BLaER1 (cell line): ENCODE measurements at regions not wholly inside any gene's neighbourhood (a gene's known extent, or its start where the extent isn't known, plus 50 kb on each side); places are given as distances from the start of the nearest gene placed in this dataset.

Source experiments
- H3K27ac ChIP-seq: shearing (Covaris generic); formaldehyde crosslinking; 2 replicates; pipeline ENCODE4 v1.8.1; 2022
- H3K27me3 ChIP-seq: shearing (Covaris generic); formaldehyde crosslinking; 2 replicates; pipeline ENCODE4 v1.8.1; 2022
- H3K36me3 ChIP-seq: shearing (Covaris generic); formaldehyde crosslinking; 2 replicates; pipeline ENCODE4 v1.8.1; 2022
- H3K4me1 ChIP-seq: shearing (Covaris generic); formaldehyde crosslinking; 2 replicates; pipeline ENCODE4 v1.8.1; 2022
- H3K4me2 ChIP-seq: shearing (Covaris generic); formaldehyde crosslinking; 2 replicates; pipeline ENCODE4 v1.8.1; 2022
- H3K4me3 ChIP-seq: shearing (Covaris generic); formaldehyde crosslinking; 2 replicates; pipeline ENCODE4 v1.8.1; 2022
- H3K9ac ChIP-seq: shearing (Covaris generic); formaldehyde crosslinking; 2 replicates; pipeline ENCODE4 v1.8.1; 2022
- H3K9me3 ChIP-seq: shearing (Covaris generic); formaldehyde crosslinking; 2 replicates; pipeline ENCODE4 v1.8.1; 2022
- H4K20me1 ChIP-seq: shearing (Covaris generic); formaldehyde crosslinking; 2 replicates; pipeline ENCODE4 v1.8.1; 2022
- Cebpa-rat ChIP-seq: shearing (Covaris generic); IDR thresholded peaks from 2 replicates; pipeline ENCODE4 v1.8.1; 2022

DNA sequence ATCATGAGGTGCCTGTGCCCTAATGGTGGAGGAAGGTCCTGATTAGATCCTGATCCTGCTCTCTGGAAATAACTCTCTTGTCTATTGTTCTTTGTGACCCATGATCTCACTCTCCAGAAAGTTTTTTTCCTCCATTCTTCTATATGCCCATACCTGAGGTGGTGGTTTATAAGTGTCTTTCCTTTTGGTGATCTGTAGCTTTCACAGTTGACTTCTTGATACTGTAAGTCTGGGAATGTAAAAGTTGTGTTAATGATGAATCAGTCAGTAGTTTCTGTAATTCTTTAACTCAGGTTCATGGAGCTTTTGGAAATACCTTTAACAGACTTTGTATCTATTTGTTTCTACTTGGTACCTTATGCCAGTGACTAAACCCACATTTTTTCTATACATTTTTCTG, 444.0 kb upstream of the FLRT2 start:
- Histone ChIP-seq H3K4me1 (no peaks in the 10 kb centered on the region), H3K9me3 (no peaks in the 10 kb centered on the region)
- no peak for TF ChIP-seq Cebpa-rat

DNA sequence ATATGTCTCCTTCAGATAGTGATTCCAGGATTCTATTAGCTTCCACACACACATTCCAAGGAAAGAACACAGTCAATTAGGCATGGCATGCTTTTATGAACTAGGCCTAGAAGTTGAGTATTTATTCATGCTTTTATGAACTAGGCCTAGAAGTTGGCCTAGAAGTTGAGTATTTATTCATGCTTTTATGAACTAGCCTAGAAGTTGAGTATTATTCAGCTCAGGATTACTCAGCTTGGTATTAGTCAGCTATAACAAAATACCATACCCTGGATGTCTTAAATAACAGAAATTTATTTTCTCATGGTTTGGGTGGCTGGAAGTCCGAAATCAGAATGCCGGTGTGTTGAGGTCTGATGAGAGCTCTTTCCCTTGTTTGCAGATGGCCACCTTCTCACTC, 442.7 kb upstream of the FLRT2 start:
- H3K4me2 ChIP-seq: no peak overlapping the region
- no peaks in the 10 kb centered on the region for H3K9me3 ChIP-seq
- no peaks in the 10 kb centered on the region for H4K20me1 ChIP-seq
- no peak overlapping the region for H3K9ac ChIP-seq
- no peak for TF ChIP-seq Cebpa-rat
- no peaks in the 10 kb centered on the region for H3K4me1 ChIP-seq
- H3K4me3 ChIP-seq: no peak overlapping the region
- no peaks in the 10 kb centered on the region for H3K27me3 ChIP-seq
- H3K36me3 ChIP-seq: no peaks in the 10 kb centered on the region
- no peak overlapping the region for H3K27ac ChIP-seq

More for the DNA sequence above, 444.0 kb upstream of the FLRT2 start:
- Histone ChIP-seq H3K4me3 (no peak overlapping the region), H3K9ac (no peak overlapping the region), H3K4me2 (no peak overlapping the region), H3K36me3 (no peaks in the 10 kb centered on the region), H4K20me1 (no peaks in the 10 kb centered on the region), H3K27me3 (no peaks in the 10 kb centered on the region), H3K27ac (no peak overlapping the region)

- no peak overlapping the region for H3K4me3 ChIP-seq
- no peaks in the 10 kb centered on the region for H4K20me1 ChIP-seq
- H3K9me3 ChIP-seq: no peaks in the 10 kb centered on the region
- no peak overlapping the region for H3K27ac ChIP-seq
- no peak overlapping the region for H3K4me2 ChIP-seq
- H3K9ac ChIP-seq: no peak overlapping the region
- TF ChIP-seq Cebpa-rat: no peak
- no peaks in the 10 kb centered on the region for H3K4me1 ChIP-seq
- H3K36me3 ChIP-seq: no peaks in the 10 kb centered on the region
- no peaks in the 10 kb centered on the region for H3K27me3 ChIP-seq
Observed at GRCh38 chr14:85088192-85088591, 441.8 kb upstream of the FLRT2 start.

GRCh38 chr14:85090681-85091080, 439.3 kb upstream of the FLRT2 start:
- H3K27ac ChIP-seq: no peak overlapping the region
- no peak for TF ChIP-seq Cebpa-rat
- H3K4me2 ChIP-seq: no peak overlapping the region
- H3K4me3 ChIP-seq: no peak overlapping the region
- no peak overlapping the region for H3K9ac ChIP-seq
- no peaks in the 10 kb centered on the region for H3K9me3 ChIP-seq
- no peaks in the 10 kb centered on the region for H4K20me1 ChIP-seq
- H3K27me3 ChIP-seq: no peaks in the 10 kb centered on the region
- no peaks in the 10 kb centered on the region for H3K4me1 ChIP-seq
- H3K36me3 ChIP-seq: no peaks in the 10 kb centered on the region

- Histone ChIP-seq H3K9me3 (no peaks in the 10 kb centered on the region), H4K20me1 (no peaks in the 10 kb centered on the region), H3K27me3 (no peaks in the 10 kb centered on the region), H3K4me3 (no peak overlapping the region), H3K9ac (no peak overlapping the region), H3K36me3 (no peaks in the 10 kb centered on the region), H3K27ac (no peak overlapping the region), H3K4me2 (no peak overlapping the region), H3K4me1 (no peaks in the 10 kb centered on the region)
- TF ChIP-seq Cebpa-rat: no peak
Observed at GRCh38 chr14:85093631-85094330, 436.2 kb upstream of the FLRT2 start.

- Histone ChIP-seq H3K4me1 (no peaks in the 10 kb centered on the region), H3K4me3 (no peak overlapping the region), H4K20me1 (no peaks in the 10 kb centered on the region), H3K27me3 (no peaks in the 10 kb centered on the region), H3K9ac (no peak overlapping the region), H3K36me3 (no peaks in the 10 kb centered on the region), H3K9me3 (no peaks in the 10 kb centered on the region), H3K4me2 (no peak overlapping the region), H3K27ac (no peak overlapping the region)
- TF ChIP-seq Cebpa-rat: no peak
Observed at GRCh38 chr14:85102591-85102990, 427.4 kb upstream of the FLRT2 start.

- 0 out of 2 replicates have a peak, but pooled peaks cover 2% of the 10 kb centered on the region for H3K9me3 ChIP-seq
- no peak overlapping the region for H3K4me2 ChIP-seq
- no peak overlapping the region for H3K4me3 ChIP-seq
- no peak overlapping the region for H3K9ac ChIP-seq
- no peaks in the 10 kb centered on the region for H3K36me3 ChIP-seq
- no peak for TF ChIP-seq Cebpa-rat
- no peak overlapping the region for H3K27ac ChIP-seq
- H3K4me1 ChIP-seq: no peaks in the 10 kb centered on the region
- H4K20me1 ChIP-seq: no peaks in the 10 kb centered on the region
- H3K27me3 ChIP-seq: no peaks in the 10 kb centered on the region
Observed at GRCh38 chr14:85106506-85106905, 423.4 kb upstream of the FLRT2 start.

DNA sequence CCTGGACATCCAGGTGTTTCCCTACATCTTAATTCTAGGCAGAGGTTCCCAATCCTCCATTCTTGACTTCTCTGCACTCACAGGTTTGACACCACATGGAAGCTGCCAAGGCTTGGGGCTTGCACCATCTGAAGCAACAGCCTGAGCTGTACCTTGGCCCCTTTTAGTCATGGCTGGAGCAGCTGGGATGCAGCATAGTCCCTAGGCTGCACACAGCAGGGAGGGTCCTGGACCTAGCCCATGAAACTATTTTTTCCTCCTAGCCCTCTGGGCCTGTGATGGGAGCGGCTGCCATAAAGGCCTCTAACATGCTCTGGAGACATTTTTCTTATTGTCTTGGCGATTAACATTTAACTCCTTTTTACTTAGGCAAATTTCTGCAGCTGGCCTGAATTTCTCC, 417.2 kb upstream of the FLRT2 start:
- Histone ChIP-seq H3K4me2 (no peak overlapping the region), H3K9me3 (peaks cover 20% of the 10 kb centered on the region), H3K27me3 (no peaks in the 10 kb centered on the region), H3K4me1 (no peaks in the 10 kb centered on the region), H3K9ac (no peak overlapping the region), H3K27ac (no peak overlapping the region), H4K20me1 (no peaks in the 10 kb centered on the region), H3K4me3 (no peak overlapping the region), H3K36me3 (no peaks in the 10 kb centered on the region)
- no peak for TF ChIP-seq Cebpa-rat

- Histone ChIP-seq H3K27me3 (no peaks in the 10 kb centered on the region), H3K36me3 (no peaks in the 10 kb centered on the region), H4K20me1 (no peaks in the 10 kb centered on the region), H3K27ac (no peak overlapping the region), H3K4me1 (no peaks in the 10 kb centered on the region), H3K4me3 (no peak overlapping the region), H3K9me3 (peaks cover 20% of the 10 kb centered on the region), H3K4me2 (no peak overlapping the region), H3K9ac (no peak overlapping the region)
- no peak for TF ChIP-seq Cebpa-rat
Observed at GRCh38 chr14:85115921-85116320, 414.0 kb upstream of the FLRT2 start.

DNA sequence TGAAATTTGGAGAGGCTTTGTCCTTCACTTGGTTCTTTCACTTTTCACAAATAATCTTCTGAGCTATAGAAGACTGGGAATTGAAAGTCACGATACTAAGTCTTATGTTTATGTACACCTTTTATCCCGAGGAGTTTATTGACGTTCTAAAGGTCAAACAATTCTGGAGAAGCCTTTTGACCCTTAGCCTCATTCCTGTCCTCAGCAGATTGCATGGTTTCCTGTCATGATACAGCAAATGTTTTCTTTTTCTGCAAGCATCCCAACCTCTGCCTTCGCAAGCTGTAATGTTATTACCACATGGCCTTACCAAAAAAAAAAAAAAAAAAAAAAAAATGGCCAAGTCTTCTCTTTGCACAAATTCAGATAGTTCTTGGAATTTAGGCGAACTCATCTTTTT, 411.7 kb upstream of the FLRT2 start:
- Histone ChIP-seq H3K9ac (no peak overlapping the region), H3K9me3 (peaks cover 3% of the 10 kb centered on the region), H3K4me2 (no peak overlapping the region), H4K20me1 (no peaks in the 10 kb centered on the region), H3K36me3 (no peaks in the 10 kb centered on the region), H3K27me3 (no peaks in the 10 kb centered on the region), H3K27ac (no peak overlapping the region), H3K4me1 (no peaks in the 10 kb centered on the region), H3K4me3 (no peak overlapping the region)
- TF ChIP-seq Cebpa-rat: no peak

GRCh38 chr14:85122690-85123089, 407.3 kb upstream of the FLRT2 start:
- Histone ChIP-seq H3K9ac (no peak overlapping the region), H3K4me1 (no peaks in the 10 kb centered on the region), H3K27me3 (no peaks in the 10 kb centered on the region), H3K4me3 (no peak overlapping the region), H3K36me3 (no peaks in the 10 kb centered on the region), H3K4me2 (no peak overlapping the region), H3K9me3 (no peaks in the 10 kb centered on the region), H4K20me1 (no peaks in the 10 kb centered on the region), H3K27ac (no peak overlapping the region)
- TF ChIP-seq Cebpa-rat: no peak
